ENCODE measurements at regions not wholly inside any gene's neighbourhood (a gene's known extent, or its start where the extent isn't known, plus 50 kb on each side); places are given as distances from the start of the nearest gene placed in this dataset.

GRCh38 chr16:65285128-65286048 lies 163.5 kb upstream of the CDH11 start:
- 86 to 90% methylated on average over 7 of the region's 7 CpGs for WGBS, 2 experiments
- no peak overlapping the region for H3K27ac ChIP-seq (ENCODE audit: insufficient read depth, low read depth, low read length, poor library complexity, severe bottlenecking)
- H3K4me1 ChIP-seq (ENCODE audit: control insufficient read depth, insufficient read depth, low read length) = peaks cover 39% of the 10 kb centered on the region
- H3K36me3 ChIP-seq (ENCODE audit: control insufficient read depth, insufficient read depth, low read length) = no peaks in the 10 kb centered on the region
- no peaks in the 10 kb centered on the region for H3K9me3 ChIP-seq (ENCODE audit: control insufficient read depth, low read length)
- no peaks in the 10 kb centered on the region for H3K27me3 ChIP-seq (ENCODE audit: control insufficient read depth, insufficient read depth, low read length, poor library complexity, severe bottlenecking)
- H3K4me3 ChIP-seq (ENCODE audit: insufficient read depth, low read depth, low read length) = no peak overlapping the region

DNA sequence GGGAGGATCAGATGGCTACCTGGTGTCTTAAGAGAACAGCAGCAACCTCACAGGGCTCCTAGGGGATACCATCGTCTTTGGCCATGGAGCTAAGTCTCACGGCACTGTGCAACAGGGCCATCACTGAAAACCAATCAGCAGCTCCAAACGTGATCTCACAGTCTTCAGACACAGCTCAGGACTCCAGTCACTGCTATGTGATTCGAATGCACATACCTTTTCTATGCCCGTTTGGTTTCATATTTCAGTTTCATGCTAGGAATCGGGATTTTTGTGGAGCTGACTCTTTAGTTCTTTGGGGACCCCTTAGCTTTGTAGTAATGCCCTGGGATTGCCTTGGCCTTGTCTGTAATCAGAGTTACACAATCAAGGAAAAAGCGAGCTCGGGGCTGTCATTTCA lies 162.8 kb upstream of the CDH11 start:
- 89 to 91% methylated on average over 8 of the region's 8 CpGs for WGBS, 2 experiments
- Histone ChIP-seq H3K27me3 (ENCODE audit: control insufficient read depth, insufficient read depth, low read length, poor library complexity, severe bottlenecking) (no peaks in the 10 kb centered on the region), H3K4me3 (ENCODE audit: insufficient read depth, low read depth, low read length) (no peak overlapping the region), H3K36me3 (ENCODE audit: control insufficient read depth, insufficient read depth, low read length) (no peaks in the 10 kb centered on the region), H3K4me1 (ENCODE audit: control insufficient read depth, insufficient read depth, low read length) (peaks cover 43% of the 10 kb centered on the region), H3K9me3 (ENCODE audit: control insufficient read depth, low read length) (no peaks in the 10 kb centered on the region), H3K27ac (ENCODE audit: insufficient read depth, low read depth, low read length, poor library complexity, severe bottlenecking) (no peak overlapping the region)

GRCh38 chr16:65283181-65283651 lies 161.4 kb upstream of the CDH11 start:
- no peaks in the 10 kb centered on the region for H3K27me3 ChIP-seq (ENCODE audit: control insufficient read depth, insufficient read depth, low read length, poor library complexity, severe bottlenecking)
- no peaks in the 10 kb centered on the region for H3K9me3 ChIP-seq (ENCODE audit: control insufficient read depth, low read length)
- WGBS, 2 experiments = 43 to 57% methylated on average over 3 of the region's 3 CpGs
- H3K4me1 ChIP-seq (ENCODE audit: control insufficient read depth, insufficient read depth, low read length) = peaks cover 43% of the 10 kb centered on the region
- peak overlapping the region; percentile 16 for H3K27ac ChIP-seq (ENCODE audit: insufficient read depth, low read depth, low read length, poor library complexity, severe bottlenecking)
- H3K36me3 ChIP-seq (ENCODE audit: control insufficient read depth, insufficient read depth, low read length) = no peaks in the 10 kb centered on the region
- no peak overlapping the region for H3K4me3 ChIP-seq (ENCODE audit: insufficient read depth, low read depth, low read length)

GRCh38 chr16:65281586-65281985 lies 159.7 kb upstream of the CDH11 start:
- WGBS, 2 experiments = 20 to 23% methylated on average over 2 of the region's 2 CpGs
- no peaks in the 10 kb centered on the region for H3K9me3 ChIP-seq (ENCODE audit: control insufficient read depth, low read length)
- H3K36me3 ChIP-seq (ENCODE audit: control insufficient read depth, insufficient read depth, low read length) = no peaks in the 10 kb centered on the region
- no peak overlapping the region for H3K4me3 ChIP-seq (ENCODE audit: insufficient read depth, low read depth, low read length)
- H3K27me3 ChIP-seq (ENCODE audit: control insufficient read depth, insufficient read depth, low read length, poor library complexity, severe bottlenecking) = no peaks in the 10 kb centered on the region
- H3K4me1 ChIP-seq (ENCODE audit: control insufficient read depth, insufficient read depth, low read length) = peaks cover 43% of the 10 kb centered on the region
- peak overlapping the region; percentile 28 for H3K27ac ChIP-seq (ENCODE audit: insufficient read depth, low read depth, low read length, poor library complexity, severe bottlenecking)

DNA sequence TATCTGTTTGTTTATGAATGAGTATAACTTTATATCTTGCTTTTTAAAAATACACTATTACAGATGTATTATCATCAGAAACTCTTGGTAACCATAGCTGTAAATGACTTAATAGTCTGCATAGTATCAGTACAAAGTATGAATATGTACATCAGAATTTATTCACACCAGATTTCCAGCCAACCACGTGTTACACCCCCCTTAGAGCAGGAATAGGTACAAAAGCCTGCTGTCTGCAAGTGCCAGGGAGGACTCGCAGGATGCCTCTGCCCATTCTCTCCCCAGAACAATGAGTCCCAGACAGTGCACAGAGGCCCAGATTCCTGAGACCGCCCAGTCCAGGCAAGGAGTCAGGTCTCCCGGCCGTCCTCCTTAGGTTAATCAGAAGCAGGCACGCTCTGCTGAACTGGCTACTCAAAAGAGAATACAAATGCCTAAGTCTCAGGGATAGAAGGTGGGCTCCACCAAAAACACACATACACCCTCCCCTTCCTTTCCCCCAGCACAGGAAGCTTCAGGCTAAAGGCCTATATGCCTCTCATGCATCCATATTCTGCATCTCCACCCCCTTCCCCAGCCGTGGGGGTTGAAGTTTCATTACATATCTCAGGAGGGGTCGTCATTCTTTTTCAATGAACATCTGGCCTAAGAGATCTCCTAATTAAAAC lies 159.1 kb upstream of the CDH11 start:
- Histone ChIP-seq H3K36me3 (ENCODE audit: control insufficient read depth, insufficient read depth, low read length) (no peaks in the 10 kb centered on the region), H3K27ac (ENCODE audit: insufficient read depth, low read depth, low read length, poor library complexity, severe bottlenecking) (peak overlapping the region; percentile 28), H3K27me3 (ENCODE audit: control insufficient read depth, insufficient read depth, low read length, poor library complexity, severe bottlenecking) (no peaks in the 10 kb centered on the region), H3K9me3 (ENCODE audit: control insufficient read depth, low read length) (no peaks in the 10 kb centered on the region), H3K4me3 (ENCODE audit: insufficient read depth, low read depth, low read length) (no peak overlapping the region), H3K4me1 (ENCODE audit: control insufficient read depth, insufficient read depth, low read length) (peaks cover 43% of the 10 kb centered on the region)
- WGBS, 2 experiments = 37 to 43% methylated on average over 8 of the region's 8 CpGs

DNA sequence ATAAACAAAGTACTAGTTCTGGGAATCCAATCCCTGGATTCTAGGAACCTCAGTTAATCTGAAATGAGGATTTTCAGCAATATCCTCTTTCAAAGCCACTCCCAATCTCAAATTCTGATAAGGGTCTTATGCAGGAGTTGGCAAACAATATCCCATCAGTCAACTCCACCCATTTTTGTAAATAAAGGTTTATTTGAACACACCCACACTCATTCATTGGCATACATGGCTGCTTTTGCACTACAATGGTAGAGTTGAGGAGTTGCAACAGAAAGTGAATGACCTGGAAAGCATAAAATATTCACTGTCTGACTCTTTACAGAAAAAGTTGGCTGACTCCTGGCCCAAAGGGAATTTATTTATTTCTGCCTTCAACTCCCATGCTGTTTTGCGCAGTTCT lies 157.7 kb upstream of the CDH11 start:
- Histone ChIP-seq H3K9me3 (ENCODE audit: control insufficient read depth, low read length) (no peaks in the 10 kb centered on the region), H3K27ac (ENCODE audit: insufficient read depth, low read depth, low read length, poor library complexity, severe bottlenecking) (no peak overlapping the region), H3K4me1 (ENCODE audit: control insufficient read depth, insufficient read depth, low read length) (peaks cover 35% of the 10 kb centered on the region), H3K36me3 (ENCODE audit: control insufficient read depth, insufficient read depth, low read length) (no peaks in the 10 kb centered on the region), H3K27me3 (ENCODE audit: control insufficient read depth, insufficient read depth, low read length, poor library complexity, severe bottlenecking) (no peaks in the 10 kb centered on the region), H3K4me3 (ENCODE audit: insufficient read depth, low read depth, low read length) (no peak overlapping the region)
- 91 to 98% methylated on average over 1 of the region's 1 CpG for WGBS, 2 experiments

DNA sequence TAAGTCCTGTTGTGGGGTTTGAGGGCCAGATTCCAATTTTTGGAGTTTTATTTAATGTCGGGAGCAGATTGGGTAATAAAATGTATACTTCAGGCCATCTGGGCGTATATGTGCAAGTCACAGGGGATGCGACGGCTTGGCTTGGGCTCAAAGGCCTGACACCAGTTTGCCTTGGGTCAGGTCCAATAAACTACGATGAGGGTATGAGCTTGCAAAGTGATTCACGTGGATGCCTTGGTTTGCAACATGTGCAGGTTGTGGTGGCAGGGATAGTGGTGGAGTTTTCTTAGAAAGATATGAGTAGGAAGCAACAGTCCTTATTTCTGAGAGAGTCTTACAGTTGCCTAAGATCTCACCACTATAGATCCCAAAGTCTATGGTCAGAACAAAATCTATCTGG lies 157.0 kb upstream of the CDH11 start:
- Histone ChIP-seq H3K9me3 (ENCODE audit: control insufficient read depth, low read length) (no peaks in the 10 kb centered on the region), H3K4me3 (ENCODE audit: insufficient read depth, low read depth, low read length) (no peak overlapping the region)
- 94 to 95% methylated on average over 6 of the region's 6 CpGs for WGBS, 2 experiments

GRCh38 chr16:65274566-65274965 lies 152.7 kb upstream of the CDH11 start:
- Histone ChIP-seq H3K27ac (ENCODE audit: insufficient read depth, low read depth, low read length, poor library complexity, severe bottlenecking) (no peak overlapping the region), H3K36me3 (ENCODE audit: control insufficient read depth, insufficient read depth, low read length) (no peaks in the 10 kb centered on the region), H3K4me3 (ENCODE audit: insufficient read depth, low read depth, low read length) (no peak overlapping the region), H3K27me3 (ENCODE audit: control insufficient read depth, insufficient read depth, low read length, poor library complexity, severe bottlenecking) (no peaks in the 10 kb centered on the region), H3K9me3 (ENCODE audit: control insufficient read depth, low read length) (no peaks in the 10 kb centered on the region), H3K4me1 (ENCODE audit: control insufficient read depth, insufficient read depth, low read length) (no peaks in the 10 kb centered on the region)
- 92 to 95% methylated on average over 3 of the region's 3 CpGs for WGBS, 2 experiments

More for the DNA sequence above, 157.0 kb upstream of the CDH11 start:
- no peaks in the 10 kb centered on the region for H3K27me3 ChIP-seq (ENCODE audit: control insufficient read depth, insufficient read depth, low read length, poor library complexity, severe bottlenecking)
- no peak overlapping the region for H3K27ac ChIP-seq (ENCODE audit: insufficient read depth, low read depth, low read length, poor library complexity, severe bottlenecking)
- no peaks in the 10 kb centered on the region for H3K36me3 ChIP-seq (ENCODE audit: control insufficient read depth, insufficient read depth, low read length)
- H3K4me1 ChIP-seq (ENCODE audit: control insufficient read depth, insufficient read depth, low read length) = peaks cover 35% of the 10 kb centered on the region

DNA sequence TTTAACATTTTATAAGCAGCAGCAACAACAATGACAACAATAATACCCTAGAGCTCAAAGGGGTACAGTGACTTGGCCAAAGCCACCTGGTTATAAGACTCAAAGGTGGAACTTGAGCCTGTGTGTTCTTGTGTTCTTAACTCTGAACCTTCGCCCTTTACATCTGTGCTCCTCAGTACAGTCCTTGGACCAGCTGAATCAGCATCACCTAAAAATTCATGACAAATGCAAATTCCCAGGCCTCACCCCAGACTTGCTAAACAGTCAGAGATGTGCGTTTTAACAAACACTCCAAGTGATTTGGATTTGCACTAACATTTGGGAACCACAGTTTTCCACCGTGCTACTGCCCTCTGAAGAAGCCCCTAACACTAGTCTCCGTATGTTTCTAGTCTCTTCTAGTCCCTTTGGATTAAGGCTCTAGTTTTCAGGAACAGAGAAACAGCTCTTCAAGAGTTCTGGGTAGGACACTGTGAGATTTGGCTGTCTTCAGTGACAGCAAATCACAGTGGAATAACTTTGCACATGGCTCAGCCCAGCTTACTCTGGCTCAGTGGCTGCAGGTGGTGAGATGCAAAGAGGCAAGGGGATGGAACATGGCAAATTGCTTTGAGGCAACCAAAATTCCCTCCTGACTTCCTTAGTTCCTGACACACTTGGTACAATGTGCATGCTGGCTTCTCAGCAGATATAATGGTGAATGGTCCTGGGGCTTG lies 151.0 kb upstream of the CDH11 start:
- no peaks in the 10 kb centered on the region for H3K4me1 ChIP-seq (ENCODE audit: control insufficient read depth, insufficient read depth, low read length)
- 94 to 97% methylated on average over 4 of the region's 4 CpGs for WGBS, 2 experiments
- no peaks in the 10 kb centered on the region for H3K27me3 ChIP-seq (ENCODE audit: control insufficient read depth, insufficient read depth, low read length, poor library complexity, severe bottlenecking)
- no peaks in the 10 kb centered on the region for H3K9me3 ChIP-seq (ENCODE audit: control insufficient read depth, low read length)
- no peak overlapping the region for H3K27ac ChIP-seq (ENCODE audit: insufficient read depth, low read depth, low read length, poor library complexity, severe bottlenecking)
- H3K4me3 ChIP-seq (ENCODE audit: insufficient read depth, low read depth, low read length) = no peak overlapping the region
- no peaks in the 10 kb centered on the region for H3K36me3 ChIP-seq (ENCODE audit: control insufficient read depth, insufficient read depth, low read length)

- Histone ChIP-seq H3K9me3 (ENCODE audit: control insufficient read depth, low read length) (no peaks in the 10 kb centered on the region), H3K27ac (ENCODE audit: insufficient read depth, low read depth, low read length, poor library complexity, severe bottlenecking) (no peak overlapping the region), H3K4me1 (ENCODE audit: control insufficient read depth, insufficient read depth, low read length) (no peaks in the 10 kb centered on the region), H3K27me3 (ENCODE audit: control insufficient read depth, insufficient read depth, low read length, poor library complexity, severe bottlenecking) (no peaks in the 10 kb centered on the region), H3K36me3 (ENCODE audit: control insufficient read depth, insufficient read depth, low read length) (no peaks in the 10 kb centered on the region), H3K4me3 (ENCODE audit: insufficient read depth, low read depth, low read length) (no peak overlapping the region)
- 61 to 67% methylated on average over 1 of the region's 1 CpG for WGBS, 2 experiments
These were observed 150.1 kb upstream of the CDH11 start for GRCh38 chr16:65271996-65272395.

All from ectodermal cell (in vitro differentiated cells).